Hematopoietic multipotent progenitor cell treated with erythropoietin and hydrocortisone succinate and interleukin-3 and kit ligand, for 15 days (in vitro differentiated cells): ENCODE measurements at regions not wholly inside any gene's neighbourhood (a gene's known extent, or its start where the extent isn't known, plus 50 kb on each side); places are given as distances from the start of the nearest gene placed in this dataset.
"Not testable (repeated sequence)": the region's sequence is repeated elsewhere in the genome, so short reads cannot be mapped to it uniquely, and the experiment has no call there.

Experiments
- DNase-seq: peaks from one replicate; pipeline ENCODE4 v3.0.0-alpha.2; 2015; ENCODE audit warnings: low spot score

DNA sequence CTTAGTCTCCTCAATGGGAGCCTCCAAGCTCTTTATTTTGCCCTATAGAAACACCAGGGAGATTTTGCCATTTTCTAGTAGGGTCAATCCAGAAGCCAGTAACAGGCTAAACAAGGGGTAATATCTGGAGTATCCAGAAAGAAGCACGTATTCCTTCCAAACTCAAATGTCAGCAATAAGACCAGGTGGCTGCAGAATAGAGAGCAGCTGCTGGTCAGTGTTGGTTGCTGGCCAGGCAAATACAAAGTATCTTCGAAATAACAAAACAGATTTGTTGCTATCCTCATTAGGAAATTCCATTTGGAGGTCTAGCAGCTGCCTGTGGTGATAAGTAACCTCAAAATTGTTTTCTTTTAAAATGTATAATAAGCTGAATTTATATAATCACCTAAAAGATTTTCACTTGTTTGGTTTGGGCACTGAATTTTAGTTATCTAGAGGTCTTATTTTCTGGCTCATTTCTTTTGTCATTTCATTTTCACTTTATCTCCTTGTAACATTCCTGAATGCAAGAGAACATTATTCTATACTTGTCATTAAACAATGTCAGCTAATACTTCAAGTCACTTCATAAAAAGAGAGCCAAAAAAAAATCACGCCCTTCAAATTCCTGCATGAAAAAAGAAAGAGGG lies 320.6 kb downstream of the DTHD1 start:
- no peak for DNase-seq

DNA sequence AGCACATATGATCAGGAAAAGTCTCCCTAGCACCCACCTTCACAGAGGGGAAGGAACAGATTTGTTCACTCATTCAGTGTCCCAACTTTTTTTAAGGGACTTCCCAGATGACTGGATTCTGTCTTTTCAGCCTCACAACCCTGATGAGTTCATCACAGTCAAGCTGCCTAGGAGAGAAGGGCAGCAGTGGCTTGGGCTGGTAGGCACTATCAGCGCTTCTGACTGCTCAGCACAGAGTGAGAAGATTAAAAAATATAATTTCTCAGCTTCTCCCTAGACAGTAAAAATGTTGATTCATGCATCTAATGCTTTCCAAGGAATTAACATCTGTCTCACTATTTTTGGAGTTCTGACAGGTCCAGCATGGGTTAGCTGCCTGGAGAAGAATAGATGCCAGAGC lies 328.2 kb downstream of the DTHD1 start:
- no peak for DNase-seq

DNA sequence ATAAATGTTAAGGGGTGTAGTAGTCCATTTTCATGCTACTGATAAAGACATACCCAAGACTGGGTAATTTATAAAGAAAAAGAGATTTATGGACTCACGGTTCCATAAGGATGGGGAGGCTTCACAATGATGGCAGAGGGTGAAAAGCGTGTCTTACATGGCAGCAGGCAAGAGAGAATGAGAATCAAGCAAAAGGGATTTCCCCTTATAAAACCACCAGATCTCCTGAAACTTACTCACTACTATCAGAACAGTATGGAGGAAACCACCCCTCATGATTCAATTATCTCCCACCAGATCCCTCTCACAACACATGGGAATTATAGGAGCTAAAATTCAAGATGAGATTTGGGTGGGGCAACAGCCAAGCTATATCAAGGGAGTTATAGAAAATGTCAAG lies 329.2 kb downstream of the DTHD1 start:
- no peak for DNase-seq

DNA sequence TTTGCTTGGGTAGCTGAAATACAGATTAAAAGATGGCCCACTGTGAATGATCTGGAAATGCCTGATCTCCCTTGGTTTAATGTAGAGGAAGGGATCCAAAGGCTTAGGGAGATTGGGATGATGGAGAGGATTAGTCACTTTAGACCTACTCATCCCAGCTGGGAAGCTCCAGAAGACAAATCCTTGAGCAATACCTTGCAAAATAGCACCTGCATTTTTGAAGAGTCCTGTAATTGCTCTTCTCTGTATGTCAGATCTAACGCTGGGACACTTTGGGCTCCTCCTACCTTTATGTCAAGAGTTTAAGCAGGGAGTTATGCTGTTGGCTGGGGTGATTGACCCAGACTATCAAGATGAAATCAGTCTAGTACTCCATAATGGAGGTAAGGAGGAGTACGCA lies 331.7 kb downstream of the DTHD1 start:
- not testable (repeated sequence) for DNase-seq

DNA sequence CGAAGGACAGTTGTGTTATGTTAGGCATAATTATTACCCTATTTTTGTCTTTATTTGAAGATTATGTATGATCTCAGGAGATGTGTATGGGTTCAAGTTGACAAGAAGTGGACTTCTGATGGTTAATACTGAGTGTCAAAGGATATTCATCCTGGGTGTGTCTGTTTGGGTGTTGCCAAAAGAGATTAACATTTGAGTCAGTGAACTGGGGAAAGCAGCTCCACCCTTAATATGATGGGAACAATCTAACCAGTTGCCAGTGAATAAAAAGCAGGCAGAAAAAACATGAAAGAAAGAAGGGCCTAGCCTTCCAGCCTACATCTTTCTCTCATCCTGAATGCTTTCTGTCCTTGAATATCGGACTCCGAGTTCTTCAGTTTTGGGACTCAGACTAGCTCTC lies 332.6 kb downstream of the DTHD1 start:
- no peak for DNase-seq

DNA sequence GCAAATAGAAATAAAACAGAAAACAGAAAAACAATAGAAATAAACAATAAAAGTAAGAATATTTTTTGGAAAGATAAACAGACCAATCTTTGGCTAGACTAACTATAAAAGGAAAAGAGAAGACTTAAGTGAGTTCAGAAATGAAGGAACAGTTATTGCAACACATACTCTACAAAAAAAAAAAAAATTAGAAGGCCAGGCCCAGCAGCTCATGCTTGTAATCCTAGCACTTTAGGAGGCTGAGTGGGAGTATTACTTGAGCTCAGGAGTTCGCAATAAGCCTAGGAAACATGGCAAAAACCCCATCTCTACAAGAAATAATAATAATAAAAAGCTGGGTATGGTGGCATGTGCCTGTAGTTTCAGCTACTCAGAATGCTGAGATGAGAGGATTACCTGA lies 336.7 kb downstream of the DTHD1 start:
- DNase-seq = no peak

DNA sequence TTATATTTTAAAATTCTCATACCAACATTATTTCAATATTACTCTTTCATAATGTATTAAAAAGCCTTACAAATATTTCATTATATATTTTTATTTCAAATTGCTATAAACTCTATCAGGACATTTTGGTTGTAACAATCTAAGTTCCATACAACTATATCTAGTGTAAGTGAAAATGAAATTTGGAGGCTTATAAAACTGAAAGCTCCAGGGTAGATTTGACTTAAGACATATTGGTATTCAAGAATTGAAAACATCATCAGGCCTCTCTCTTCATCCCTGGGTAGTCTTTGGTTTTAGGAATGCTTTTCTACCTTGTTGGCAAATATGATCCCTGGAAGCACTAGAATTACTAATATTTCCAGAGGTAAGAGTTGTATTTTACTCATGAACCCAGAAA lies 342.6 kb downstream of the DTHD1 start:
- DNase-seq = no peak

DNA sequence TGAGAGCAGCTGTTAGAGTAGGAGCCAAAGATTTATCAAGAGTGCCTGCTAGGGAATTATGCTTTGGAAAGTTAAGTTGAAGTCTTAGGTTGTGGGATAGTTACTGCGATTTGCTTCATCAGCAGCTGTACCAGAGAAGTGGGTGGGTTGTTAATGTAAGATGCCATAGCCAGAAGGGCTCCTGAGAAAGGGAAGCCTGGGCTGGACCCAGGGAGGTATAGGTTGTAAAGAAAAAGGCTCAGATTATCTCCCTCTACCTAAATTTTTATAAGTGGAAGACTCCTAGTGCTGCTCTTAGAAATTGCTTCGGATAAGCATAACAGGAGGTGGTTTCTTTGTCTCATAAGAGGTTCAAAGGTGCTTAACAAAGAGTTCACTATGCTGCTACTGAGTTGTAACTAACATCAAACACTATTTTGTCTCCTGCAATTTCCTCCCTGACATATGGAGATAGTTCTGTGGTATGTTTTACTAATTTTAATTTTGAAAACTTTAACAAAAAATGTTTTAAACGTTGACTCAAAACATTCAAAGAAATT lies 356.9 kb downstream of the DTHD1 start:
- DNase-seq = no peak

DNA sequence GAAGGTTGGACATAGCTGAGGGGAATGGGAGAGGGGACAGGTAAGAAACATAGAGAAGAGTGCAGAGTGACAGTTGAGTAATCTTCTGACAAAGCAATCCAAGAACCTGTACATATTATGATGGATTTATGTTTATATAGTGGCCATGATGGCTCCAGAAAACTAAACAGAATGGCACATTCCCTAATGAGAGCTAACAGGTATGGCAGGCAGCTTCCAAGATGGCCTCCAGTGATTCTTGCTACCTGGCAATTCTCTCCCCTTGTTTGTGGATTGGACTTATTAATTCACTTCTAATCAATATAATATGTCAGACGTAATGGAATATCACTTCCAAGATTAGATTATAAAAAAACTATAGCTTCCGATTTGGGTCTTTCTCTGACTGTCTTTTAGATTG lies 359.5 kb downstream of the DTHD1 start:
- no peak for DNase-seq

DNA sequence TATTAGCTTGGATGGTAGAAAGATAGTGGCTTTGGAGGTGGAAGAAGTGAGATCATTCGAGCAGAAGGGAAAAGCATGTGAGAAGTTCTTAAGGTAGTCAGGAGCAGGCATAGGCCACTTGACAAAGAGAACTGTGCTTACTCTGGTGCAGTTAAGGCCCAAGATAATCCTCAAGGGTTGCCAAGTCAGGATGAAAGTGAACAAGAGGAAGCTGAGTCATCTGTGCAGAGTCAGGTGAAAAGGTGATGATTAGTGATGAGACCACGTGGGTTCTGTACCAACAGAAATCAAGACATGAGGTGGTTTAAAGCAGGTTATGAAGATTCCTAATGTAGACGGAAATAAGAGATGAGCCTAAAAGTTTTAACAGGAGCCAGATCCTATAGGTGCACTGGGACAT lies 369.8 kb downstream of the DTHD1 start:
- DNase-seq = no peak

DNA sequence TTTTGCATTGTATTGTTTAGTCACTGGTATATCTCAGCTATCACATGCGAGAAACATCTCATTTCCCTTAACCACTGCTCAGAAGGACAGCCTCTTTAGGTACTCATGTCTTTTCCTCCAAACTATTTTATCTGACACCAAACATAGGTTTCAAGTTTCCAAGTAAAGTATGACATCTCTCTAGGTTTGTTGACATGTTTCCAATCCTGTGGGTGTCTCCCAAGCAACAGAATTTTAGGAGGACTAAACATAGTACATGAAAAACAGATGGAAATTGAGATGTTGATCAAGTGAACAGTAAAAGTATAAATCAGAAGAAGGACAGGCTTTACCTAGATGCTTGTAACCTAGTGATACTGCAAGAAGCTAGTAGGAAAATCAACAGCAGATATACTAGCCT lies 371.4 kb downstream of the DTHD1 start:
- DNase-seq = no peak

DNA sequence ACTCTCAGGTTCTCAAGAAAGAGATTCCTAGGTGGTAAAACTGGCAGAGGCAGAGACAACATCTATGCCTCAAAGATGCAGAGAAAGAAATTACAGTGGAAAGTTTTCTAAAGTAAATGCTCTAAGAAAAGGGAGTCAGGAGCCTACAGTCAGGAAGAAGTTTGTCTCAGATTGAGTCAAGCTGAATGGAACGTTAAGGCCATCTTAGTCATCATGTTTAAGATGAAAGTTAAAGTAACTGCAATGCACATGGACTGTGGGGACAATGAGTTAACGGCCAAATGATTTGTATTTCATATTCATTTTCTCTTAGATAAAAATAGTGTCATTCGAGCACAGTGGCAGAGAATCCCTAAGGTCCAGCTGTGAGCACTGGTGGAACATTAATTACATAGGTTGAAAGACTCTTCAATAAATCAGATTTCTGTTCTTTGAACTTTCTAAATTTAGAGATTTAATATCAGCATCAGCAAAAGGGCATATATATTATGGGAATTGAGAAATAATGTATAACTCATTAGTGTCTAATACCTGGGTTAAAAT lies 384.6 kb downstream of the DTHD1 start:
- DNase-seq = no peak

DNA sequence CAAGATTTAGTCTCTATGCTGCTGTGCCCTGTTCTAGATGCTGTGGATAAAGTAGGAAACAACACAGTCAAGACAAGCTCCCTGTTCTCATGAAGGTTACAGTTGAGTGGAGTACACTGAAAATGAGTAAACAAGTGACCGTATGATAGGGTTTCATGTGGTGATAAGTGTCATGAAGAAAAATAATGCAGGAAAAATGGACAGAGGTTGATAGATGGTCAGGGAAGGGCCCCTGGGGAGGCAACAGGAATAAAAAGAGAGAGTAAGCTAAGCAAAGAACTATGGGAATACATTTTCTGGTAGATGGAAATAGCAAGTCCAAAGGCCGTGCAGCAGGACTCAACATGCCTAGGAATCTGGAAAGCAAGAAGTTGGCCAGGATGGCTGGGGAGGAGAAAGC lies 394.0 kb downstream of the DTHD1 start:
- DNase-seq = no peak

DNA sequence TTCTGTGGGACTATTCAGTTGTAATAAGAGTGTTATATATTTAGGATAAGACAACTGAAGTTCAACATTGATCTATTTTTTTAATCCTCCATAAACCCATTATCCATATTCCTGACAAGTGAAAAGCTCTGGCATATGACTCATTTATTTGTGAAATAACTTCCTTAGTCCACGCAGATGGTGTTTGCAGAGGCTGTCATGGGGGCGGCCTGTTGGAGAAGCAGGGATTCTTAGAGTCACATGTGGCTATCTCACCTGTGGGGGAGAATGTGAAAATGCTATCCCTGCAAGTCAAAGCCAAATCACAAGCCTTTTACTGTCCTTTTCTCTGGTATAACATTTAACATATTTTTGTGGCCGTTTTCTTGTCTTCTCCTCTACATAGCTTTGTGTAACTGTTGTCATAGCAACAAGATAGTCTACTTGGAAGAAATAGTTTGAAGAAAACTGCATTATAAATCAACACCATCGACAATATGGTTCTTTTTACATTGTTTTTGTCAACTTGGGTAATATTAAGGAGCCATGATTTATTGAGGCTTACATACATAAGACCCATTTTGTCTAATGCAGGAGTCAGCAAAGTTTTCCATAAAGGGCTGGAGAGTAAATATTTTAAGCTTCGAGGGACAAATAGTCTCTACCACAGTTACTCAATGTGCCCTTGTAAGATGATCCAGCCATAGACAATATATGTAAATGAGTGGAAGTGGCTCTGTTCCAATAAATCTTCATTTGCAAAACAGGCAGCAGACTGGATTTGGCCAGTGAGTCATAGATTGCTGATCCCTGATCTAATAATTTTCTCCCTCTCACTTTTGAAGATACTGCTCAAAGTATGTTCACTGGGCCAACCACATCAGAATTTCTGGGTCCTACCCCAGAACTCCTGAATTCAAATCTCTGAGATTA lies 395.0 kb downstream of the DTHD1 start:
- DNase-seq = no peak

DNA sequence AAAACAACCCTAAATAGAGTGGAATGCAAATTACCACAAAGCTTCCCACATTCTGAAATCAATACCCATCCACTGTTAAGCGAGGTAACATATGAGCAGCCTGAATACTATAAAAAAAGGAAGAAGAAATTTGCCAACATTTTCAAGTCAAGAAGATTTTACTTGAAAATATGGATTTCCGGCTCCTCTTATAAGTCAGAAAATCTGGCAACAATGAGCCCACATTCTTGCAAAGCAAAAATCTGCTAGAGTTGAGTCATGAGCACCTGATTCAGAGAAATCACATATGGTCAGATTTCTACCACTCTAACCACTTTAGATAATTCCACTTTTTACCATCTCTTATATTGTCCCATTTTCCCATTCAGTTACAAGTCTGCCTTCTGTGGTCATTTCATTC lies 395.7 kb downstream of the DTHD1 start:
- no peak for DNase-seq

DNA sequence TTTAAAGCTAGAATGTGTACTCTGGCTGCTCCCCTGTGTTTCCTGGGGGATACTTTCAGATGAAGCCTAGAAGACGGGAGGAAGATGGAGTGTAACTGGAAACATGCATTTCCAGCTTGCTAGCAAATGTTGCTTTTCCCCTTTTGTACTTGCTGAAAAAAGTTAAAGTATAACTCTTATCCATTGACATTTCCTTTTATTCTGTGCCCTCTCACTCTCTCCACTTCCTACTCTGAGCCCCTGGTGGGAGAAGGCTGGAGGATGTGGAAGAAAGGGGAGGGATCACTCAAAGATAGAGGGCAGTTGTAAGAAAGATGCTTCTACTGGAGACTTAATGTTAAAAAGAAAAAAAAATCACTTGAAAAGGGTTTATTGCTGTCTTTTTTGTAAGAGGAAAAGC lies 396.5 kb downstream of the DTHD1 start:
- no peak for DNase-seq

DNA sequence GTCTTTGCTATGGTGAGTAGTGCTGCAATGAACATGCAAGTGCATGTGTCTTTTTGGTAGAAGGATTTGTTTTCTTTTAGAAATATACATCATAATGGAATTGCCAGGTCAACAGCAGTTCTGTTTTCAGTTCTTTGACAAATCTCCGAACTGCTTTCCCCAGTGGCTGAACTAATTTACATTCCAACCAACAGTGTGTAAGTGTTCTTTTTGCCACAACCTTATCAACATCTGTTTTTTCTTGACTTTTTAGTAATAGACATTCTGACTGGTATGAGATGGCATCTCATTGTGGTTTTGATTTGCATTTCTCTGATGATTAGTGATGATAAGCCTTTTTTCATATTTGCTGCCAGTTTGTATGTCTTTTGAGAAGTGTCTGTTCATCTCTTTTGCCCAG lies 406.3 kb downstream of the DTHD1 start:
- DNase-seq = no peak

DNA sequence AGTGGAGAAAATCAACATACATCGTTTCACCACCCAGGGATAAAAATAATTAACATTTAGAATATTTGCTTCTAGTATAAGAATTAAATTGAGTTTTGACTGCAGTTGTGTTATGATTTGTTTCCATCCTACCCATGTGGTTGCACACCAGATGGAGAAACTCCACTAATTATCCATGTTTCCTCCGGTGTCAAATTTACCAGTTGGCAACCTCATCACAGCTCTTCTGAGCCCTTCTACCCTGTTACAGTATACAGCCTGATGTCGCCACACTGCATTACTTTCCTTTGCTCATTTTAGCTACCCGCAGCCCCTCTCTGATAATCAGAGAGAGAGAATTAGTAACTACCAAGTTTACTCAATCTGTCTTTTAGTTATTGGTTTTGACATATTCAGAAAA lies 411.2 kb downstream of the DTHD1 start:
- no peak for DNase-seq

DNA sequence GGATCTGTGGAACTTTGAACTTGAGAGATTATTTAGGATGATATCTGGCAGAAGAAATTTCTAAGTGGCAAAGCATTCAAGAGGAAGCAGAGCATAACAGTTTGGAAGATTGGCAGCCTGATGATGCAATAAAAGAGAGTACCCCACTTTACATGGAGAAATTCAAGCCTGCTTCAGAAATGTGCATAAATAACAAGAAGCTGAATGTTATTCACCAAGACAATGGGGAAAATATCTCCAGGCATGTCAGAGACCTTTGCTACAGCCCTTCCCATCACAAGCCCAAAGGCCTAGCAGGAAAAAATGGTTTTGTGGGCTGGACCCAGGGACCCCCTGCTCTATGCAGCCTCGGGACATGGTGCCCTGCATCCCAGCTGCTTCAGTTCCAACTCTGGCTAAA lies 420.8 kb downstream of the DTHD1 start:
- DNase-seq = no peak

DNA sequence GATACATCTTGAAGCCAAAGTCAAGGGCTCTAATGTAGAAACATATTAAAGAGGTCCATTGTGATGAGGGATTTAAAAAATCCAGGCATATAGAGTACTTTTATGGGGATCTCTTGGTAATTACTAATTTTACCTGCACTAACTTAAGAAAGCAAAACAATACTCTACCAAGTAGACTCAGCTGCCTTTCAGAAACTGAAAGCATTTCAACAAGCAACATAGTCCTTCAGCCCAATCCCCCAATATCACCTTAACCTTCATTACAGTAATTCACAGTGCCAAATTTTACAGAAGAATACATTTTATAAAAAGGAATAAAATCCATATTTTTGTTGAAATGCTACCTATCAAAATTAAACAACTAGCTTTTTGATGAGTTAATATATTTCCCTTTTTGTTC lies 422.9 kb downstream of the DTHD1 start:
- no peak for DNase-seq

DNA sequence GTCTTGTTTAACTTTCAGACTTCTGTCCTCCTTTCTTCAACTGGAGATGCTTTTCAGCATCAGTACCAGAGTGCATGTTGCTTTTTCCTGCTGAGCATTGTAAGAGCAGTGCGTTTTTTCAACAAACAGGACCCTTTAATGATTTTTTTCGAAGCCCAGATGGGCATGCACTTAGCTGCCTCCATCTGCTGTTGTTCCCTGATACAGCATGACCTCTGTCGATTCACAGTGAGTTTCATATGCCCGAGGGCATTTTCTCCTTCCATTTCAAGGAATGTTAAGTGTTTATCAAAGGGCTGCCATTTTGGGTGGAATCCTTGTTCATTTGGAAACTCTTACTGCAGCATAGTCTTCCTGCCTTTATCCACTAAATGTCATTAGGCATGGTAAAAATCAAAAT lies 428.6 kb downstream of the DTHD1 start:
- no peak for DNase-seq

DNA sequence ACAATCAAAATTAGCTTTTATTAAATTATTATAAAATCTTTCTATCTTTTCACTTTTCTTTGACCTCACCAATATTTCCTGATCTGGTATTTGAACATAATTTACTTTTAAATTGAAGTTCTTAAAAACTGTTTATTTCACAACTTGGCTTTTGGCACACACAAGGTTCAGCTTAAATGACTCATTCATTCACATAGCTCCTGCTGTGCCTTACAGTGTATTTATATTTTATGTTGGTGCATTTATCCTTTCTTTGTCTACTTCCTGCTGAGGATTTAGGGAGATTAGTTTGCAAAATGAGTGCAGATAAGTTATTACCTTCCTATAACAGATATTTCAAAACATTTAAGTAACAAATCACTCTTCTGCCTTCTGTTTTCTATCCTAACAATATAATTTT lies 430.6 kb downstream of the DTHD1 start:
- no peak for DNase-seq

DNA sequence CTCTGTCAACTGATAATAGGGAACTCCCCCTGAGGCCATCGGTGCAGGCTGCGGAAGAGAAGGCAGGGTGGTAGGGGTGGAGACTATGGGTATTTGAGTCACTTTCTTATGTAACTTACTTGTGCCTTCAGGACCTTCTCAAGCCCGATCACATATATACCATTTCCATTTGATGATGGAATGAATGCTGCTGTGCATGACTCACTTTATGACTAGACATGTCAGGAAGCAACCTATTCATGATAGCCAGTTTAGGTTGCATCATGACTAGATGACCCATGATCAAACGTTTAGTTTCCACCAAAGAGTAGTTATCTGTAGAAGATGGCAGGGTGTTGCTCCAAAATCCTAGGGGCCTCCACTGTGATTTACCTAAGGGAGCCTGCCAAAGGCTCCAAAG lies 435.5 kb downstream of the DTHD1 start:
- no peak for DNase-seq
